ENCODE measurements at regions not wholly inside any gene's neighbourhood (a gene's known extent, or its start where the extent isn't known, plus 50 kb on each side); places are given as distances from the start of the nearest gene placed in this dataset.

- no peak for ATAC-seq (ENCODE audit: insufficient number of reproducible peaks, low FRiP score, low read depth)
- Histone ChIP-seq H3K4me1 (ENCODE audit: control insufficient read depth in 1 of 2, low read depth in 2 of 2) (no peaks in the 10 kb centered on the region), H3K36me3 (no peaks in the 10 kb centered on the region)
Observed at GRCh38 chr5:118611332-118611945, 376.9 kb downstream of the DTWD2 start.

GRCh38 chr5:118606940-118607339 lies 381.4 kb downstream of the DTWD2 start:
- DNase-seq (ENCODE audit: low spot score) = no peak
- Histone ChIP-seq H3K4me3 (no peak overlapping the region), H3K36me3 (no peaks in the 10 kb centered on the region), H3K9me3 (no peaks in the 10 kb centered on the region), H3K27me3 (replicated peaks; ENCODE audit: insufficient read depth) (no peaks in the 10 kb centered on the region), H3K4me1 (ENCODE audit: control insufficient read depth in 1 of 2, low read depth in 2 of 2) (no peaks in the 10 kb centered on the region), H3K27ac (no peak overlapping the region)
- TF ChIP-seq CTCF (IDR thresholded peaks at IDR 0.05) = no peak
- ATAC-seq (ENCODE audit: insufficient number of reproducible peaks, low FRiP score, low read depth) = no peak

More at GRCh38 chr5:118611332-118611945, 376.9 kb downstream of the DTWD2 start:
- Histone ChIP-seq H3K27me3 (replicated peaks; ENCODE audit: insufficient read depth) (no peaks in the 10 kb centered on the region), H3K9me3 (no peaks in the 10 kb centered on the region), H3K27ac (no peak overlapping the region), H3K4me3 (no peak overlapping the region)
- TF ChIP-seq CTCF (IDR thresholded peaks at IDR 0.05) = peak; percentile 47
- no peak for DNase-seq (ENCODE audit: low spot score)

DNA sequence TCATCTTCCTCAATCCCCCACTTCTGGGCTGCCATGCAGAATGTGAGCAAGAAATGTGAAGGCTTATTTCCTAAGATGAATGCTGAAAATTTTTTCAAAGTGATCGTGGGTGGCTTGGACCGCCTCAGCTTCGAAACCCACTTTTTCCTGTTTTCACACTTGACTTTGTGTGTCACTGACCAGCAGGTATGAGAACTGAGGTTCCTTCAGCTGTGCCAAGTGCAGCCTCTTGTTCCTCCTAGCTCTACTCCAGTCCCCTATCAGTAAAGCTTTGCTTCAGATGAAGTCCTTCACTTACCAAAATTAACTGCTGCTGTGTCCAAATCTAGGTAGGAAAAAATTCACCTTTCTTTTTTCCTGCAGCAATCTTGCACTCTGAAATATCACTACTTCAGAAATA lies 382.6 kb downstream of the DTWD2 start:
- Histone ChIP-seq H3K27me3 (replicated peaks; ENCODE audit: insufficient read depth) (no peaks in the 10 kb centered on the region), H3K4me1 (ENCODE audit: control insufficient read depth in 1 of 2, low read depth in 2 of 2) (no peaks in the 10 kb centered on the region), H3K36me3 (no peaks in the 10 kb centered on the region), H3K9me3 (no peaks in the 10 kb centered on the region), H3K27ac (no peak overlapping the region), H3K4me3 (no peak overlapping the region)
- ATAC-seq (ENCODE audit: insufficient number of reproducible peaks, low FRiP score, low read depth) (no peak), DNase-seq (ENCODE audit: low spot score) (no peak)
- no peak for TF ChIP-seq CTCF (IDR thresholded peaks at IDR 0.05)

DNA sequence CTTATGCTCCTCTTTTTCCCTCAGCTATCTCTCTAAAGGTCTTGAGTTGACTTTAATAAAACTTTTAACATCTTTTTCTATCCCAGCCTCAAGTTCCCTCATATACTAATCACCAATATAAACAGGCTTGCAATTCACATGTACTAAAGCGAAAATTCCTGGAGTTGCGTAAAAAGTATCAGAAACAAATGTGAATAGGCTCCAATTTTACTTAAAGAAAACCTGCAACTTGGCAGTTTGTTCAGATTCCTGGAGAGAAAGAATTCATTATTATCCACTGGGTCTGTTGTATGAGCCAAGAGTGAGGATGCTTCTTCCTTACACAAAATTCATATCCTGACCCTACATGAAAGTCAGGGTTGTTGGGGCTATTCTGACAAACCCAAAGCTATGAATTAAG lies 384.2 kb downstream of the DTWD2 start:
- no peak overlapping the region for H3K27ac ChIP-seq
- ATAC-seq (ENCODE audit: insufficient number of reproducible peaks, low FRiP score, low read depth) (no peak), DNase-seq (ENCODE audit: low spot score) (no peak)
- TF ChIP-seq CTCF (IDR thresholded peaks at IDR 0.05) = no peak
- no peak overlapping the region for H3K4me3 ChIP-seq
- H3K27me3 ChIP-seq (replicated peaks; ENCODE audit: insufficient read depth) = no peaks in the 10 kb centered on the region
- no peaks in the 10 kb centered on the region for H3K9me3 ChIP-seq
- no peaks in the 10 kb centered on the region for H3K36me3 ChIP-seq
- no peaks in the 10 kb centered on the region for H3K4me1 ChIP-seq (ENCODE audit: control insufficient read depth in 1 of 2, low read depth in 2 of 2)

DNA sequence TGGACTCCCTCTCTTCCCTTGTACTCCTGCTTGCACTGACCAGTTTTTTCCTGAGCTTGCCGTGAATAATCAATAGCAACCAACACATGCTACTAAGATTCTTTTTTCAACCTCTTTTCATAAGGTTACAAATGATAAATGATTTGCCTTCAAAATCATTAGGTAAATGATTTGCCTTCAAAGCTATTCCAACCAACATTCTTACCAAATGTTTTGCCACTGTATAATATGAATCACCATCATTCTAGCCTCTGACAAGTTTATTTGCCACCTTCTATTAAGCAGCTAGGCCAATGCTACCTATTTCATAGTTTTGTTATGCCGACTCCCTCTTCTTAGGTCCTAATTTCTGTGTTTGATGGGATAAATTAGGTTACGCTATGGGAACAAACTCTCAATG lies 385.1 kb downstream of the DTWD2 start:
- ATAC-seq (ENCODE audit: insufficient number of reproducible peaks, low FRiP score, low read depth) = no peak
- DNase-seq (ENCODE audit: low spot score) = no peak
- no peaks in the 10 kb centered on the region for H3K36me3 ChIP-seq
- no peak for TF ChIP-seq CTCF (IDR thresholded peaks at IDR 0.05)
- H3K4me1 ChIP-seq (ENCODE audit: control insufficient read depth in 1 of 2, low read depth in 2 of 2) = no peaks in the 10 kb centered on the region
- no peak overlapping the region for H3K27ac ChIP-seq
- H3K9me3 ChIP-seq = no peaks in the 10 kb centered on the region
- H3K27me3 ChIP-seq (replicated peaks; ENCODE audit: insufficient read depth) = no peaks in the 10 kb centered on the region
- no peak overlapping the region for H3K4me3 ChIP-seq

Measured in thoracic aorta (tissue), 2 donors.